IMR-90 (cell line): ENCODE measurements at regions not wholly inside any gene's neighbourhood (a gene's known extent, or its start where the extent isn't known, plus 50 kb on each side); places are given as distances from the start of the nearest gene placed in this dataset.

Source experiments
- ATAC-seq: fragments of 200-7000 bp; cut with Tn5 transposase; 2 replicates; pipeline ENCODE4 v1.9.1; 2020; ENCODE audit warnings: low read depth, mild to moderate bottlenecking, moderate library complexity
- BruUV-seq: library from RNA; stranded (reverse); fragments of 400-500 nt; replicated peaks from 2 replicates; lab custom pipeline; 2021; lab: Mats Ljungman, UMichigan
- CTCF ChIA-PET: fragments of 300-600 bp; formaldehyde crosslinking; extraction: SDS; loops from one replicate; lab custom pipeline; 2021; ENCODE audit warnings: antibody characterized with exemption; lab: Yijun Ruan, JAX
- POLR2A ChIA-PET: fragments of 300-600 bp; sonication (Branson Sonifier 250); formaldehyde crosslinking; loops from one replicate; lab custom pipeline; 2022; ENCODE audit warnings: antibody characterized with exemption; ENCODE audit not compliant: unreplicated experiment; lab: Charles Lee
- DNase-seq: peaks from one replicate; pipeline ENCODE4 v3.0.0; 2013
- H2AFZ ChIP-seq: replicated peaks from 2 replicates; pipeline ENCODE3; 2013; ENCODE audit warnings: low read length, mild to moderate bottlenecking; ENCODE audit not compliant: poor library complexity
- H2AK5ac ChIP-seq: 2 replicates; pipeline ENCODE4 v1.6.1; 2013; ENCODE audit warnings: low read depth, low read length, inconsistent platforms
- H2AK9ac ChIP-seq: replicated peaks from 2 replicates; pipeline ENCODE3; 2013; ENCODE audit warnings: mild to moderate bottlenecking, low read depth, low read length, moderate library complexity; ENCODE audit not compliant: poor library complexity
- H2BK120ac ChIP-seq: 2 replicates; pipeline ENCODE4 v1.6.1; 2013; ENCODE audit warnings: low read depth, low read length, inconsistent platforms
- H2BK15ac ChIP-seq: 3 replicates; pipeline ENCODE4 v1.6.1; 2013; ENCODE audit warnings: low read depth, low read length, inconsistent platforms
- H2BK20ac ChIP-seq: 2 replicates; pipeline ENCODE4 v1.6.1; 2013; ENCODE audit warnings: low read depth, mild to moderate bottlenecking, inconsistent platforms, low read length, moderate library complexity
- H2BK5ac ChIP-seq: 2 replicates; pipeline ENCODE4 v1.6.1; 2013; ENCODE audit warnings: mild to moderate bottlenecking, low read depth, low read length, inconsistent platforms; ENCODE audit not compliant: poor library complexity, severe bottlenecking
- H3K14ac ChIP-seq: replicated peaks from 2 replicates; pipeline ENCODE4 v1.6.1; 2013; ENCODE audit warnings: low read depth, low read length, inconsistent platforms
- H3K18ac ChIP-seq: 2 replicates; pipeline ENCODE4 v1.6.1; 2013; ENCODE audit warnings: low read depth, low read length, control low read depth
- H3K23ac ChIP-seq: 2 replicates; pipeline ENCODE4 v1.6.1; 2013; ENCODE audit warnings: low read depth, low read length, inconsistent platforms
- H3K27ac ChIP-seq: 2 replicates; pipeline ENCODE4 v1.5.1; 2013; ENCODE audit warnings: mild to moderate bottlenecking, control low read depth, low read length; ENCODE audit not compliant: insufficient read depth
- H3K27me3 ChIP-seq: 2 replicates; pipeline ENCODE4 v1.6.1; 2013; ENCODE audit warnings: low read length; ENCODE audit not compliant: control insufficient read depth, insufficient read depth
- H3K36me3 ChIP-seq: 2 replicates; pipeline ENCODE4 v1.6.1; 2013; ENCODE audit warnings: low read length, mixed read lengths; ENCODE audit not compliant: control insufficient read depth, insufficient read depth
- H3K4ac ChIP-seq: 2 replicates; pipeline ENCODE4 v1.6.1; 2013; ENCODE audit warnings: low read depth, low read length, inconsistent platforms
- H3K4me1 ChIP-seq: 2 replicates; pipeline ENCODE4 v1.6.1; 2013; ENCODE audit warnings: low read length, mixed read lengths; ENCODE audit not compliant: control insufficient read depth, insufficient read depth
- H3K4me2 ChIP-seq: 2 replicates; pipeline ENCODE4 v1.6.1; 2013; ENCODE audit warnings: low read depth, mild to moderate bottlenecking, control low read depth, low read length, moderate library complexity
- H3K4me3 ChIP-seq: 2 replicates; pipeline ENCODE4 v1.5.1; 2013; ENCODE audit warnings: low read depth, mild to moderate bottlenecking, control low read depth, low read length, moderate library complexity; ENCODE audit not compliant: insufficient read depth
- H3K56ac ChIP-seq: 2 replicates; pipeline ENCODE4 v1.6.1; 2013; ENCODE audit warnings: low read length, inconsistent platforms; ENCODE audit not compliant: insufficient read depth; ENCODE audit errors: extremely low read depth
- H3K79me1 ChIP-seq, 2 experiments: 2 replicates each; pipeline ENCODE4 v1.6.1; 2013; ENCODE audit warnings: low read length in 2 of 2, inconsistent platforms in 1 of 2, low read depth in 1 of 2
- H3K9ac ChIP-seq: 2 replicates; pipeline ENCODE4 v1.6.1; 2013; ENCODE audit warnings: low read depth, low read length, control low read depth
- H3K9me1 ChIP-seq: 2 replicates; pipeline ENCODE4 v1.6.1; 2013; ENCODE audit warnings: low read length, inconsistent platforms; ENCODE audit not compliant: insufficient read depth
- H3K9me3 ChIP-seq: 2 replicates; pipeline ENCODE4 v1.6.1; 2013; ENCODE audit warnings: low read length; ENCODE audit not compliant: control insufficient read depth, insufficient read depth
- H4K20me1 ChIP-seq: 2 replicates; pipeline ENCODE4 v1.6.1; 2013; ENCODE audit warnings: low read length, inconsistent platforms; ENCODE audit not compliant: insufficient read depth
- H4K5ac ChIP-seq: 2 replicates; pipeline ENCODE4 v1.6.1; 2013; ENCODE audit warnings: mild to moderate bottlenecking, low read depth, low read length, control low read depth
- H4K8ac ChIP-seq, 2 experiments: 2 replicates each; pipeline ENCODE4 v1.6.1; 2013; ENCODE audit warnings: low read depth in 2 of 2, low read length in 2 of 2, control low read depth in 1 of 2, inconsistent platforms in 1 of 2
- H4K91ac ChIP-seq: 2 replicates; pipeline ENCODE4 v1.6.1; 2013; ENCODE audit warnings: low read depth, low read length, inconsistent platforms; ENCODE audit not compliant: insufficient read depth
- CHD1 ChIP-seq: IDR thresholded peaks from 2 replicates; pipeline ENCODE4 v1.6.1; 2012; ENCODE audit warnings: low read depth, low read length, improper control_type of control experiment
- CTCF ChIP-seq: conservative IDR thresholded peaks from 2 replicates; pipeline ENCODE4 v1.5.1; 2012; ENCODE audit warnings: mild to moderate bottlenecking, low read depth, low read length, improper control_type of control experiment
- ELK1 ChIP-seq: fragments of 150-350 bp; IDR thresholded peaks from 2 replicates; pipeline ENCODE4 v1.6.1; 2016; ENCODE audit warnings: low read depth, mild to moderate bottlenecking, low read length, moderate library complexity, borderline replicate concordance
- MAFK ChIP-seq: IDR thresholded peaks from 2 replicates; pipeline ENCODE4 v1.6.1; 2012; ENCODE audit warnings: low read depth, low read length, improper control_type of control experiment
- POLR2A ChIP-seq: IDR thresholded peaks from 2 replicates; pipeline ENCODE4 v1.6.1; 2012; ENCODE audit warnings: mild to moderate bottlenecking, low read depth, low read length
- WGBS, 2 experiments: methylation state at CpG; one replicate each; pipeline versions ENCODE4 v1.1.5 to v1.1.7; 2013; ENCODE audit warnings: missing lambda C conversion rate in 2 of 2; ENCODE audit not compliant: insufficient read length in 1 of 2; ENCODE audit errors: extremely low coverage in 2 of 2; 5-methylcytosine and 5-hydroxymethylcytosine counted together
- dilution Hi-C: fragments of 300-500 bp; cut with HindIII; formaldehyde crosslinking; loops from one replicate; pipeline ENCODE4 v1.14.3; 2018; ENCODE audit warnings: low sequenced_read_pairs; ENCODE audit not compliant: unreplicated experiment
- in situ Hi-C: fragments of 300-500 bp; cut with MboI; formaldehyde crosslinking; loops from 3 replicates; pipeline ENCODE4 v1.14.3; 2019; ENCODE audit warnings: low sequenced_read_pairs, inconsistent platforms, mixed read lengths
- intact Hi-C: fragments of 100-400 bp; cut with micrococcal nuclease; formaldehyde crosslinking; loops from 2 replicates; pipeline ENCODE4 v1.10.0; 2022

GRCh38 chr4:141429933-141430332, 206.4 kb upstream of the IL15 start:
- no TSS peak for BruUV-seq
- no CpG with 5 or more reads among the region's 6 CpGs for WGBS, 2 experiments
- CTCF ChIA-PET, result no interaction called here

More at GRCh38 chr4:141429933-141430332, 206.4 kb upstream of the IL15 start:
- POLR2A ChIA-PET, result no interaction called here
- Histone ChIP-seq H3K27me3 (no peaks in the 10 kb centered on the region), H3K79me1 (no peaks in the 10 kb centered on the region), H4K8ac (no peak overlapping the region), H3K9ac (no peak overlapping the region), H4K91ac (no peak overlapping the region), H3K4me1 (peaks cover 7% of the 10 kb centered on the region), H2AK9ac (no peak overlapping the region), H2BK20ac (no peak overlapping the region), H3K27ac (no peak overlapping the region), H3K4me3 (no peak overlapping the region), H3K56ac (no peak overlapping the region), H2AK5ac (no peak overlapping the region), H3K4ac (no peak overlapping the region), H4K5ac (no peak overlapping the region), H3K18ac (no peak overlapping the region), H3K9me3 (no peaks in the 10 kb centered on the region), H3K36me3 (no peaks in the 10 kb centered on the region), H2AFZ (no peak overlapping the region), H2BK5ac (no peak overlapping the region), H3K4me2 (no peak overlapping the region), H2BK15ac (no peak overlapping the region), H3K9me1 (no peaks in the 10 kb centered on the region), H3K14ac (no peak overlapping the region), H3K23ac (no peak overlapping the region), H4K20me1 (no peaks in the 10 kb centered on the region), H2BK120ac (no peak overlapping the region)
- DNase-seq (no peak), ATAC-seq (no peak)
- intact Hi-C loops, result no loop called here
- TF ChIP-seq CHD1 (no peak), CTCF (no peak), MAFK (no peak), POLR2A (no peak), ELK1 (no peak)
- dilution Hi-C loops, result no loop called here
- in situ Hi-C loops, result no loop called here
